ENCODE measurements at regions not wholly inside any gene's neighbourhood (a gene's known extent, or its start where the extent isn't known, plus 50 kb on each side); places are given as distances from the start of the nearest gene placed in this dataset.
"Not testable (repeated sequence)": the region's sequence is repeated elsewhere in the genome, so short reads cannot be mapped to it uniquely, and the experiment has no call there.

DNA sequence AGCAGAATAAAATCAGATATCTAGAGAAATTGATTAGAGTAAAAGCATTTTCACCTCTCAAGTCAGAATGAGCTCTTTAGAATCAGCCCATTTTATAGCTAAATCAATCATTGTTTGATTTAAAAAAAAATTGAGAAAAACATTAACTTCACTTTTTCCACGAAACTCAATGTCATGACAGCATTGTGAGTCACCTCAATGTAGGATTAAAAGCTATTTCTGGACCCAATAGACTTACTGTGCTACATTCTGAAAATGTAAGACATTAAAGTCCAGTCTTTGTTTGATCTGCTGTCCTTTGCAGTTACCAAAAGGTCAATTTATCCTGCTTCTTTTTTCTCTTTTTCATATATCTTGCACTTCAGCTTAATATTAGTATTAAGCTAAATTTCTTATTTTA is 519.4 kb upstream of the ZNF337 start:
- DNase-seq (ENCODE audit: low spot score): no peak

DNA sequence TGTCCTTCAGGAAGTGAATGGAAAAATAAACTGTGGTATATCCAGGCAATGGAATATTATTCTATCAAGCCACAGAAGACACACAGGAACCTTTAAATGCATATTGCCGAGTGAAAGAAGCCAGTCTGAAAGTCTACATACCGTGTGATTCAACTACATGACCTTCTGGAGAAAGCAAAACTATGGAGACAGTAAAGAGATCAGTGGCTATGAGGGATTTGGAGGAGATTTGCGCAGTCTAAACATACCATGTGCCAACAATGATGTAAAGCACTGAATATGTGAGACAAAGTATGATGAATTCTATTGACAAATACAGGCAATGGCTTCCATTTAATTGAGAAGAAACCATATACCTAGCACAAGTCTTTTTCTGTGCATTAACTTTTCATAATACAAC is 518.3 kb upstream of the ZNF337 start:
- DNase-seq (ENCODE audit: low spot score): no peak

DNA sequence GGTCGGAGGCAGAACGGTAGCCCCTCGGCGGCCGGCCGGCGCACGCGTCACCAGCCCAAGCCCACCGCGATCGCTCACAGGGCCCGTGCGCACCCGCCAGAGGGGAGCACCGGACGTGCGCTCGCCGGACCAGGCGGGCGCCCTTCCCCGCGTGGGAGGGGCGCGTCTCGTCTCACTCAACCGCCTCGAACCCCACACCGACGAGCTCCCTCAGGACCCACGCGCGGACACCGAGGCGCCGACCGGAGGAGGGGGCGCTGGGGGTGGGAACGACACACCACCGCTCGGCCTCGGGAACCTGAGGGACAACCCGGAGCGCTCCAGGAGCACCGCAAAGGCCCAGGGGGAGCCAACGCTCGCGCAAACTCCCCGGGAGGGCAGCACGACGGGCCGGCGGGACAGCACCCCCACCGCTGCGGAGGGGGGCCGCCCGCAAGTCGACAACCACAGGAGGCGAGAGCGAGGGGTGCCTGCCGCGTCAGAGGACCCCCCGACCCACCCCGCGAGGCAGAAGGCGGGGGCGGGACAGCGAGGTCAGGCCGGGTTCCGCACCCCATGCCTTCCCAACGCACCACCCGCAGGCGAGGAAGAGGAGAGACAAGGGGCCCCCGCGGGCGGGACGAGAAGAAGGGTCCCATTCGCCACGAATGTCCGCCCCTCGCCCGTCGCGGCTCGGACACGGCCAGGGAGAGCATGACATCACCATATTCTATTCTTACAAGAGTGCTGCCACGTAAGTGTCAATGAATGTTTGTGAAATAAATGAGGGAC is 512.7 kb upstream of the ZNF337 start:
- DNase-seq (ENCODE audit: low spot score): no peak

DNA sequence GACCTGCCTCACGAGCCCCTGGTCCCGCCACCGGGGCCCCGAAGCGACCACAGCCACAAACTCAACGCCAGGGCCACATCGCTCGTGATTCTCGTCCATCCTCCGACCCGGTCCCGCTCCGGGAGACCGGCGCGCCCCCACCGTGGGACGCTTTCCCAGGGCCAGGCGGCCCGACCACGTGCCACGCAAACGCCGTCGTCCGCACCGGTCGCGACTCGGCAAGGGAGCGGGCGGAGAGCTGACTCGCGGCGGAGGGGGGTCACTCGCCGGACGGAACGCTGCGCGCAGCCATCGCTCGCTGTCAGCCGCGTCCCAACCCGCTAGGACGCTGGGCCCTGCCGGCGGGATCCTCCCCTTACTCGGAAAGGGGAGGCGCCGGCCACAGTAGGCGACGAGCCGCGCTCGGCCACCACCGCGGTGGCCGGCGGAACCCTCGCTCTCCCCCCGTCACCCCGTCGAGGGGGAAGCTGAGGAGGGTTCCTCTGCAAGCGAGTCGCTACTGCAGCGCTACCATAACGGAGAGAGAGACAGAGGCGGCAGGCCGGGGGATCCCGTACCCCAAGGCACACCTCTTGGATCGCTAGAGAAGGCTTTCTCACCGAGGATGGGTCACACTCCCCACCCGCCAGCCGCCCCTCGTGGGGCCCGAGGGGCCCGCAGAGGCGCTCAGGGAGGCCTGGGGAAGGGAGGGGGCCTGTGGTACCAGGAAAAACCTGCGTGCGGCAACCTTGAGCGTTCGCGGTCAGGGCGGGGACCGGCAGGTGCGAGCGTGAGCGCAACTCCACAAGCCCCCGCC is 511.8 kb upstream of the ZNF337 start:
- no peak for DNase-seq (ENCODE audit: low spot score)

DNA sequence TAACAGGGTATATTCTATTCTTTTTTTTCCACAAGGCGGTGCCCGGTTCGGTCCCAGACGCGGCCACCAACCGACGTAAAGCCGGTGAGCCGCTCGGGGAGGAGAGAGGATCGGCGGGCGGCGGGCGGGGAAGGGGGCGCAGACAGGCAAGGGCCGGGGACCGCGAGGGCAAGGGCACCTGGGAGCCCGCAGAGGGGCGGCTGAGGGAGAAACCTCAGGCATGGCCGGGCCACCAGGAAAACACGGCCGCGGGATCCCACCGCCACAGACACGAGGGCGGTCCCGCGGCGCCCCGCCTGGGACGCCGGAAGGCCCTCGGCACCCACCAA is 511.3 kb upstream of the ZNF337 start:
- not testable (repeated sequence) for DNase-seq (ENCODE audit: low spot score)

DNA sequence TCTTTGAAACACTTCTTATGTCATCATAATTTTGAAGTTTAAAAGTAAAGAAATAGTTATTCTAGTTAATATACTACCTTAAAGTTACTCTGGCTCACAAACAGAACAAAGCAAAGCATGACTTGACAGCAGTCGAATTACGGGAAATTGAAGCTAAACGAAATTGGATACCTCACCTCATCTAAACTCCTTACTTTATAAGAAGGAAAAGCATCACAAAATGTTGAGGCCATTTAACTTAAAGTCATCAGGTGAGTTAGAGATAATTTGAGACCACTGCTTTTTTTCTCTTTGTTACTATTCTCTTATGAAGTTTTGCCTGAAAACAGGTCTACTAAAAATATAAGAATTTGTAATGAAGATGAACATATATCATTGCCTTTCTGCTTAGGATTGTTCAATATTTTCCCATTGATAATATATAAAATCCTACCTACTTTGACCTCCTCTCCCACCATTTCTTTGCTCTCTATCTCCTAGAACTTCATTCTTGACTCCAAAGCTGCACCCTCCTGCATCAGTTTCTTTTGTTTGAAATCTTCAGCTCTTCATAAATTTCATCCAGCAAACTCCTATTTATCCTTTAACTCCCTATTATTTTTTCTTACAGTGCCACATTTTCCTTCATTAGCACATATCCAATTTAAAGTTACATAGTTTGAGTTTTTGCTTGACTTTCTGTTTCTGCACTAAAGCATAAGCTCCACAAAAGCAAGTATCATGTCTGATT is 510.7 kb upstream of the ZNF337 start:
- no peak for DNase-seq (ENCODE audit: low spot score)

DNA sequence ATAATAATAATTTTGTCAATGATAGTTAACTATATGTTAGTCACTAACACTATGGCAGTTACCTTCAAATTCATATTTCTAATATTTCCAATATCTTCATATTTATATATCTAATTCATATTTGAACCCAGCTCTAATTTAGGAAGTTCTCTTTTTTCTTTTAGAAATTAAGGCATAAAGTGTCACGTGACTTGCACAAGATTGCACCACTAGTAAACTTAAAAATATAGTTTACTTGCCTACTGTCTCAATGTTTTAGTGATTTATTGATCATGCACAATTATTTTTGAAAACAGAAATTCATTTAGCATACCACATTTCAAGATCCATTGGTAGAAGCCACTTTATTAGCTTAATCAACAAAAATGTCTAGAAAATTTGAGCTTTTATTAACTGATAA is 508.7 kb upstream of the ZNF337 start:
- no peak for DNase-seq (ENCODE audit: low spot score)

DNA sequence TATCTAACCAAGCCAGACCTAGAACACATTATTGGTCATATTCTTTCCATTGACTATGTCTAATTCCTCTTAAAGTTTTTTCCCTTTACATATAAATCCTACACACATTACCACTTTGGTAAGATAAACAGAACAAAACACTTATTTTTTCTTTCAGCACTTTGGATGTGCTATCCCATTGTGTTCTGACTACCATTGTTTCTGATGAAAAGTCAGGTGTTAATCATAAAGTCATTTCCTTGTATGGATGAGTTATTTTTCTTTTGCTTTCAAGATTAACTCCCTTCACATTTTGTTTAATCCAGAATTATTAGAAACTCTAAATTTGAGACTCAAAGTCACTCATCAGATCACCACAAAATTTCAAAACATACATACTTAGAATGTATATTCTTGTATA is 504.4 kb upstream of the ZNF337 start:
- not testable (repeated sequence) for DNase-seq (ENCODE audit: low spot score)

DNA sequence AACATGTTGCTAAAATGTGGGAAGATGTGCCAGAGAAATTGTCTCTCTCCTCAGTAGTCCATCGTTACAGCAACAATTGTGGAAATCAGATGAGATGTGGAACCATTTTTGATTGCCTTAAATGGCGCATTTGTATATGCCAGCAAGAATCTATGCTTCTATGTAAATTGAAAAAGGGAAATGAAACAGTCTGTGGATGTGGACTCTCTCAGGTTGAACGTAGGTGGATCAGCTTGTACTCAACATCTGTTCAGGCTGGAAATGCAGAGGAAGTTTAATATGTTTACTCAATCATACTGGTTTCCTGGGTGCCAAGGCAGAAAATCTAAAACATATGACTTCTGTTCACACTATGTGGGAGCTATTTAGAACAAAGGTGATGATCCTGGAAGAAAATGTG is 490.7 kb upstream of the ZNF337 start:
- DNase-seq (ENCODE audit: low spot score): not testable (repeated sequence)

DNA sequence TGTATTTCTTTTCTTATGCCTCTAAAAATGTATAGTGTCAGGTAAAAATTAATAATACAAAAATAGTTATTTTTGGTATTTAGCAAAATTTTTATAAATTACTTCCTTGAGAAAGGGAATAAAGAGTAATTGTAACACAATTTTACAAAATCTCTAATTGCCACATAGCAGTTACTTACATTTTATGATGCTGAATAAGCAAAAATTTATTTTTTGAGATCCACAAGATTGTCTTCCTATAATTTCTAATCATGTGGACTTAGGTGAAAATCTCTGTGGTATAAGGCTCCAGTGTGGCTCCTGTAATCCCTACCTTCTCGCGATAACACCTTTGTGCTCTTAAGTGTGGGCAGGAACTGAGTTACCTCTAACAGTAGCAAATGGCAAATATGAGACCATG is 487.1 kb upstream of the ZNF337 start:
- not testable (repeated sequence) for DNase-seq (ENCODE audit: low spot score)

DNA sequence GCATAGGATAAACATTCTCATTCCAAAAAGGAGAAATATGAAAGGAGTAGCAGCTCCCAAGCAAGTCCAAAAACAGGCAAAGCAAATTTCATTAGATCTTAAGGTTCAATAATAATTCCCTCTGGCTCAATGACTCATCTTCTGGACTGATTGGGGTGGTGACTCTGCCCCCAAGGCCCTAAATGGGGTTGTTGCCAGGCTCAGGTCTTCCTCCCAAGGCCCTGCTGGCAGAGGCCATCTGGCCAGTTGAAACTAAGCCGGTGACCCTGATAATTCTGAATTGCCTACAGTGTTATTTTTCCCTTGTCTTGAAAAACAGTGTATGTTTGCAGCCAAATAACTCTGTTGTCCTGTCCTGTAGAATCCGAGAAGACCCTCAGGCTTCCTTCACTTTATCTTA is 484.7 kb upstream of the ZNF337 start:
- not testable (repeated sequence) for DNase-seq (ENCODE audit: low spot score)

DNA sequence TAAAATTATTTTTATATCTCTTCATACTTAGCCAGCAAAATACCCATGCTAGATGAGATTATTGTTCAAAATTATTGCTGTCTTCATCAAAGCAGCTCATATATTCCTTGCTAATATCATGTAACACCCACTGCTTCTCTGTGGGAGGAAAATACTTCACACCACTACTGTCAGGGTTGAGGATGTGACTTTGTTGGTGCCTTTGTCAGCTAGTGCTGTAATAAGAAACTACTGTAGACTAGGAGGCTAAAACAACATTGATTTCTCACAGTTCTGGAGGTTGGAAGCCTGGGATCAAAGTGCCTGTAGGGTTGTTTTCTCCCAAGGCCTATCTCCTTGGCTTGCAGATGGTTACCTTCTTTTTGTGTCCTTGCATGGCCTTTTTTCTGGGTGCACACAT is 475.2 kb upstream of the ZNF337 start:
- peak; percentile 4 for DNase-seq (ENCODE audit: low spot score)

DNA sequence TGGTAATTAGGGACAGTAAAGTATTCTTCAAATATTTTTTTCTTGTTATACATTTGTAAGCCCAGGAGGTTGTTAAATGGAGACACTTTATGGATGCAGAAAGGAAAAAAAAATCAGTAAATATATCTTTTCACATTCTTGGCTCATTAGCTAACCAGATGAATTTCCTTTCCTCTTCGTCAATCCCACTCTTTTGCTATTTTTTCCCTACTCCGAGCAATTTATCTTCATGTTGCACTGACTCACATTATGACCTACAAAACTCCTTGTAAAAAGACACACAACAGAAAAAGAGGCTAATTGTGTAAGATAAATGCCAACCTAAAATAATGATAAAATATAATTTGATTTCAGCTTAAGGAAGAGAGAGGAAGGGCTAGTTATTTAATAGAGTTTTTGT is 472.9 kb upstream of the ZNF337 start:
- no peak for DNase-seq (ENCODE audit: low spot score)

DNA sequence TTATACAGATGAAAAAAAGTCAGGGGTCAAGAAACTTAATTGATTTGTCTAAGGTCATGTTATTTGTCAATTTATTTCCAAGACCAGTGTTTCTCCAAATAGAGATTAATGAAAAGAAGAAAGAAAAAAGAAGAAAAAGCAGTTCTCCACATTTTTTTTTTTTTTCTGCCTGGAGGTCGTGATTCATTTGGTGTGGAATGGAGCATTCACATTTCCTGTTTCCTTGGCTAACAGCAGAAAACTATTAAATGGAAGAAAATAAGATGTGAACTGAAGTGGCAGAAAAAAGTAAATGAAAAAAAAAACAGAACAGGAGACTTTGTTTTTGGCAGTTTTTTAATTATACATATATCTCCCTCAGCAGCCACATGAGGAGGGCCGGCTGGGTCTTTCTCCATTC is 470.8 kb upstream of the ZNF337 start:
- no peak for DNase-seq (ENCODE audit: low spot score)

DNA sequence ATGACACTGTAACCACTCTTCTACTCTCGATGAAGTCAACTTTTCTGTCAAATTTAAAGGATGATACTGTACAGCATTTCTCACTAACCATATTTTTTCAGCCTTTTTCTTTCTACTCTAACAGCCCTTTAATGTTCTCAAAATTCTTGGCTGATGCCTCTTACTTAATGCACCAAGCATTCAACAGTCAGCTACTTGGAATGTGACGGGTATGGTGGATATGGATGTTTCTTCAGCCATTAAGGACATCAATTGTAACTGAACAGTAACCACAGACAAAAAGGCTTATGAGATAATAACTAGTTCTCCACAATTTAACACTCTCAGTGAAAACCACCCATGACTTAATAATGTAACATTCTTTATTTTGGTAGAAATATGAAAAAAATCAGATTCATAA is 467.2 kb upstream of the ZNF337 start:
- DNase-seq (ENCODE audit: low spot score): no peak

DNA sequence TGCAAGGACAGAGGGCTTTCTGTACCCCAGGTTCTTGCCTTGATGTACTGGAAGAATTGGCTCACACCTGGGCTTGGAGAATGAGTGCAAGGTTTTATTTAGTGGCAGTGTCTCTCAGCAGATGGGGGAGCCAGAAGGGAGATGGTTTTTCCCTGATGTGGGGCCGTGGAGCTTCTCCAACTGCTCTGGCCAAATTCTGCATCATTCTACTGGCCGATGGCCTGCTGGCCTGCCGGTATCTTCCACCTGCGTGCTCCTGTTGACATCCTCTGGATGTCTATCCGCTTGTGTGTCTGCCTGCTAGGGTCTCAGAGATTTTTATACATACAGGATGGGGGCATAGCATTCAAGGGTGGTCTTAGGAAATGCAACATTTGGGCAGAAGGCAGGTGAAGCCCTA is 466.5 kb upstream of the ZNF337 start:
- not testable (repeated sequence) for DNase-seq (ENCODE audit: low spot score)

DNA sequence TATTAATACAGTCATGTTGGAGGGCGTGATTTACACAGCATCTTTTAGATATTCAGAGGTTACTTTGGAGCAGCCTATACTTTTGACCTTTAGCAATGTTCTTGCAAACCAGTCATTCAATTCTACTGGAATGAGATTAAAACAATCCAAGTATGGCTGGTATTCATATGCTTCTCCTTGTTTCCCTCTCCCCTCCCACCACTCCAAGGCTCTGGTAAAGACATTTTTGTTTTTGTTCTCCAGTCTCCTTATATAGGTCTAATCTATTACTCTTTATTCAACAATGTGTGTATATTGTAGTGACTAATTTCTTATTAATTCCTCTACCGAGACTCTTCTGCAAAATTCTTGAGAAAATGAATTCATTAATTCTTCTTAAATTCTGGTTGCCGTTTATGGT is 465.1 kb upstream of the ZNF337 start:
- DNase-seq (ENCODE audit: low spot score): not testable (repeated sequence)

DNA sequence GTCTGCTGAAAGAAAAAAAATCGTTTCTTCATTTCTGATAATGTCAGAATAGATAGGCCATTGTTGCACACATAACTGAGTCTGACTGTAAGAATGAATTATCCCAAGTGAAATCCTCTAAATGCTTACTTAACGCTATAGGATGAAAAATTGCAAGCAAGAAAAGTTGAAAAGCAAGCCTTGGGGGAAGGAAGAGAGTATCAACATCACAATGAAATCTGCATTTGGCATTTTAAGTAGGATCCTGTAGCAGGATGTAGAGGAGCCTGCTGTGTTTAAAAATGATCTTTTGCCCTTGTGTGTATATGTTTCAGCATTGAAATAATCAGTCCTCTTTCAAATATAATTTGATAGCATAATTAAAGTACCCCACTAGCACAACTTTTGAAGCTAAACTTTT is 464.3 kb upstream of the ZNF337 start:
- DNase-seq (ENCODE audit: low spot score): not testable (repeated sequence)

DNA sequence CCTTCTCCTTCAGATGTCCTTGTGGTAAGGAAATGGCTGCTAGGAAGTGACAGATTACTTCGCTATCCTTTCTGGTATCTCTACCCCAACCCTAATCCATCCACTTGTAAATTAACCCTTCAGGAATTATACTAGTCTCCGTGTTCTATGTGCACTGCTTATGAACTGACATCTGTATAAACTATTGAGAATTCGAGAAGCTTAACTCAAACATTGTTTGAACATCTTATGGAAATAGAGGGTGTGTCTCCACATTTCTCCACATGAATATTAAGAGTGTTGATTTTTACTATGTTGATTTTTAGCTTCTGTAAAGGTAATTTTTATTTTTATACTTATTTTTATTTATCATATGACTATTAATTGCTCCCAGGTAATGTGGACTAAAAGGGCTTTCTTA is 457.6 kb upstream of the ZNF337 start:
- DNase-seq (ENCODE audit: low spot score): no peak

DNA sequence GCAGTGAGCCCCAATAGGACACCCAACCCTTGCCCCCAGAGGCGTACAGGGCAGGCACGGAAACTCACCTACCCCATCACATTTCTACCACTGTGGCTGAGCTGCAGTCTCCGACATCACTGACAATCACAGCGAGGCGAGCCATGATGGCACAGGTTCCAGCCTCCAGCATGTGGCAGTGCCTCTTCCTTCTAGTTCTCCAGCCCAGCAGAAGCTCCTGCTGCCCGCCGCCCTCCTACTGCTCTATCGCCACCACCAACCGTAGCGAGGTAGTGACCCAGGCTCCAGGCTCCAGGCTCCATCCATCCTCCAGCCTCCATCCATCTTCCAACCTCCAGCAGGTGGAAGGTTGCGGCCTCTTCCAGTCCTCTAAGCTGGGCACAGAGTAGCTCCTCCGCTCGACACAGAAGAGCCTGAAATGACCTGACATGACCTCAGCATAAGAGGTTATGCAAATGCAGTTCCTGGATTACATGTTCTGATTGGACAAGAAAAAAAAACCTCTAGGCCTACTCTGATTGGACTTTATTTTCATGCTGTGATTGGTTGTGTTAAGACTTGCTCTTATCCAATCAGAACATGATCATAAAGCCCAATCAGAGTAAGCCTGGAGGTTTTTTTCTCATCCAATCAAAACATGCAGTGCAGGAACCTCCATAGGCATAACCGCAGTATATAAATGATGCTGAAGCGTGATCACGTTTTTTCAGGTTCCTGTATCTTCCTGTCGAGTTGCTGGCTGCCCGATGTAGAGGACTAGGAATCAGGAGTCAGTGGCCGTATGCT is 438.9 kb upstream of the ZNF337 start:
- DNase-seq (ENCODE audit: low spot score): no peak

DNA sequence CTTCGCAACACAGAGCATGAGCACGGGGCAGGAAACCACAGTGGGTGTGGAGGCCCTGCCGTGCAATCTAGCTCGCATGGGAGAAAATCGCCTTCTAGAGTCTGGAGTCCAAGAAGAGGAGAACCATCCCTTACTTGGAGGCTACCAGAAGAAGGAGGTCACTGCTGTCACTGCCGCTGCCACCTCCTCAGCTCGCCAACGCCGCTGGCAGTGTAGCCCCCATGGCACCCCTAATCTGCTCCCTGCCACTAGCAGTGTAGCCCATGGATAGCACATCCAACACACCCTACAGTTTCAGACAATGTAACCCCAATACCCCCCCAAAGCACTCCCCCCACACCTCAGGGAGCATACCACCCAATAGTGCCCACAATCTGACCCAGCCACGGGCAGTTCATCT is 438.0 kb upstream of the ZNF337 start:
- DNase-seq (ENCODE audit: low spot score): no peak

DNA sequence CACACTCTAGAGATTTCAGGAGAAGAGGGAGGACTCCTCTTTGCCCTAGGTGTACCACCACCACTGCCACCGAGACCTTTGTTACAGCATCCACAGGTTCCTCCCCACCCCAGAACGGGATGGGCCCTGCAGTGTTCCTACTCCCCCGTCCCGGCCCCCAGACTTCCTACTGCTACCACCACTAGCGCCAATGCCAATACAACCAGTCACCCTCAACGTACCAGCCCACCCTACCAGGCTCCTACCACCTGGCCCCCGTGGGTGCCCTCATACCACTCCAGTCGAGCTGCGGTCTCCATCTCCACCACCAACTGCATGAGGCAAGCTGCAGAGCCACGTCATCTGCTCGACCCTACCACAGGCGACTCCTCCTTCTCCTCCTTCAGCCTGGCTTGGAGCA is 437.1 kb upstream of the ZNF337 start:
- DNase-seq (ENCODE audit: low spot score): not testable (repeated sequence)

Data from putamen (tissue), 1 donor.